Keratinocyte (primary cell): ENCODE measurements at regions not wholly inside any gene's neighbourhood (a gene's known extent, or its start where the extent isn't known, plus 50 kb on each side); places are given as distances from the start of the nearest gene placed in this dataset.

Experiments
- DNase-seq: peaks from one replicate; pipeline ENCODE4 v3.0.0-alpha.2; 2011; ENCODE audit warnings: low read depth, missing footprints, low spot score
- FAIRE-seq: peaks from 2 replicates; lab custom pipeline; 2011; peaks lifted over from hg19 to GRCh38; lab: Jason Lieb, UNC
- H2AFZ ChIP-seq: 2 replicates; pipeline ENCODE4 v1.6.0; 2012; ENCODE audit warnings: low read length, control low read depth, inconsistent platforms; ENCODE audit not compliant: control insufficient read depth
- H3K27ac ChIP-seq: 2 replicates; pipeline ENCODE4 v1.5.1; 2011; ENCODE audit warnings: low read length; ENCODE audit not compliant: control insufficient read depth, insufficient read depth
- H3K27me3 ChIP-seq: 3 replicates; pipeline ENCODE4 v1.6.0; 2011; ENCODE audit warnings: low read length; ENCODE audit not compliant: control insufficient read depth, insufficient read depth; ENCODE audit errors: extremely low read depth
- H3K36me3 ChIP-seq, 2 experiments: 2 replicates in 1 of 2; 3 replicates in 1 of 2; pipeline ENCODE4 v1.5.1; 2011; ENCODE audit warnings: low read length in 2 of 2, mild to moderate bottlenecking in 1 of 2; ENCODE audit not compliant: control insufficient read depth in 2 of 2, insufficient read depth in 2 of 2; ENCODE audit errors: extremely low read depth in 1 of 2
- H3K4me1 ChIP-seq: 3 replicates; pipeline ENCODE4 v1.5.1; 2011; ENCODE audit warnings: low read length; ENCODE audit not compliant: control insufficient read depth, insufficient read depth; ENCODE audit errors: extremely low read depth
- H3K4me2 ChIP-seq: 3 replicates; pipeline ENCODE4 v1.6.0; 2011; ENCODE audit warnings: low read depth, low read length; ENCODE audit not compliant: control insufficient read depth, insufficient read depth; ENCODE audit errors: extremely low read depth
- H3K4me3 ChIP-seq, 3 experiments: fragments of 200-600 bp in 1 of 3; sonication (generic) in 1 of 3; 2 replicates in 2 of 3; 3 replicates in 1 of 3; pipeline ENCODE4 v1.5.1; 2011 to 2016; ENCODE audit warnings: low read length in 3 of 3, mild to moderate bottlenecking in 3 of 3, control low read depth in 2 of 3, inconsistent platforms in 1 of 3, low read depth in 1 of 3, mixed read lengths in 1 of 3, mixed run types in 1 of 3, moderate library complexity in 1 of 3; ENCODE audit not compliant: control insufficient read depth in 2 of 3, insufficient read depth in 2 of 3; ENCODE audit errors: extremely low read depth in 1 of 3
- H3K79me2 ChIP-seq: 2 replicates; pipeline ENCODE4 v1.6.0; 2012; ENCODE audit warnings: low read length; ENCODE audit not compliant: control insufficient read depth, insufficient read depth
- H3K9ac ChIP-seq: 3 replicates; pipeline ENCODE4 v1.6.0; 2011; ENCODE audit warnings: low read length; ENCODE audit not compliant: control insufficient read depth, insufficient read depth; ENCODE audit errors: extremely low read depth
- H3K9me1 ChIP-seq: 3 replicates; pipeline ENCODE4 v1.6.0; 2011; ENCODE audit warnings: low read length; ENCODE audit not compliant: control insufficient read depth, insufficient read depth; ENCODE audit errors: extremely low read depth
- H3K9me3 ChIP-seq: 2 replicates; pipeline ENCODE4 v1.5.1; 2012; ENCODE audit warnings: low read depth, low read length; ENCODE audit not compliant: control insufficient read depth
- H4K20me1 ChIP-seq: 3 replicates; pipeline ENCODE4 v1.6.0; 2011; ENCODE audit warnings: low read length; ENCODE audit not compliant: control insufficient read depth, insufficient read depth; ENCODE audit errors: extremely low read depth
- EZH2 ChIP-seq: IDR thresholded peaks from one replicate; pipeline ENCODE4 v1.6.1; 2012; ENCODE audit warnings: inconsistent platforms, mild to moderate bottlenecking, low read length, moderate library complexity
- dilution Hi-C: fragments of 300-500 bp; cut with MboI; formaldehyde crosslinking; loops from one replicate; pipeline ENCODE4 v1.7.0; 2020; ENCODE audit warnings: low sequenced_read_pairs; ENCODE audit not compliant: extremely low pct_ligation_motif_present
- TF ChIP-seq, protein P1 (sequence below), 3 experiments: IDR thresholded peaks in 1 of 3; conservative IDR thresholded peaks in 1 of 3; optimal IDR thresholded peaks in 1 of 3; 2 replicates in 2 of 3; 3 replicates in 1 of 3; pipeline versions ENCODE3 to v1.5.1; 2011; ENCODE audit warnings: low read length in 3 of 3, mild to moderate bottlenecking in 3 of 3, moderate library complexity in 2 of 3, control low read depth in 1 of 3, inconsistent platforms in 1 of 3; ENCODE audit not compliant: insufficient read depth in 2 of 3; ENCODE audit errors: extremely low read depth in 1 of 3

- Histone ChIP-seq H2AFZ (no peak overlapping the region), H3K4me1 (no peaks in the 10 kb centered on the region), H3K36me3 (no peaks in the 10 kb centered on the region), H4K20me1 (no peaks in the 10 kb centered on the region), H3K79me2 (no peaks in the 10 kb centered on the region), H3K4me2 (no peak overlapping the region), H3K9me3 (no peaks in the 10 kb centered on the region), H3K27ac (no peak overlapping the region), H3K4me3 (no peak overlapping the region), H3K9ac (no peak overlapping the region), H3K27me3 (no peaks in the 10 kb centered on the region), H3K9me1 (no peaks in the 10 kb centered on the region)
- no peak for FAIRE-seq
- TF ChIP-seq EZH2: no peak
- TF ChIP-seq, protein P1, sequence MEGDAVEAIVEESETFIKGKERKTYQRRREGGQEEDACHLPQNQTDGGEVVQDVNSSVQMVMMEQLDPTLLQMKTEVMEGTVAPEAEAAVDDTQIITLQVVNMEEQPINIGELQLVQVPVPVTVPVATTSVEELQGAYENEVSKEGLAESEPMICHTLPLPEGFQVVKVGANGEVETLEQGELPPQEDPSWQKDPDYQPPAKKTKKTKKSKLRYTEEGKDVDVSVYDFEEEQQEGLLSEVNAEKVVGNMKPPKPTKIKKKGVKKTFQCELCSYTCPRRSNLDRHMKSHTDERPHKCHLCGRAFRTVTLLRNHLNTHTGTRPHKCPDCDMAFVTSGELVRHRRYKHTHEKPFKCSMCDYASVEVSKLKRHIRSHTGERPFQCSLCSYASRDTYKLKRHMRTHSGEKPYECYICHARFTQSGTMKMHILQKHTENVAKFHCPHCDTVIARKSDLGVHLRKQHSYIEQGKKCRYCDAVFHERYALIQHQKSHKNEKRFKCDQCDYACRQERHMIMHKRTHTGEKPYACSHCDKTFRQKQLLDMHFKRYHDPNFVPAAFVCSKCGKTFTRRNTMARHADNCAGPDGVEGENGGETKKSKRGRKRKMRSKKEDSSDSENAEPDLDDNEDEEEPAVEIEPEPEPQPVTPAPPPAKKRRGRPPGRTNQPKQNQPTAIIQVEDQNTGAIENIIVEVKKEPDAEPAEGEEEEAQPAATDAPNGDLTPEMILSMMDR (optimal IDR thresholded peaks at IDR 0.05 in 1 of 3, IDR thresholded peaks at IDR 0.05 in 1 of 3, conservative IDR thresholded peaks at IDR 0.05 in 1 of 3; ENCODE audit: extremely low read depth in 1 of 3, insufficient read depth in 2 of 3, low read length in 3 of 3): no peak
- DNase-seq: no peak
- dilution Hi-C loops: no loop called here
Observed at GRCh38 chr1:238465449-238465848, 574.7 kb upstream of the ZP4 start.

DNA sequence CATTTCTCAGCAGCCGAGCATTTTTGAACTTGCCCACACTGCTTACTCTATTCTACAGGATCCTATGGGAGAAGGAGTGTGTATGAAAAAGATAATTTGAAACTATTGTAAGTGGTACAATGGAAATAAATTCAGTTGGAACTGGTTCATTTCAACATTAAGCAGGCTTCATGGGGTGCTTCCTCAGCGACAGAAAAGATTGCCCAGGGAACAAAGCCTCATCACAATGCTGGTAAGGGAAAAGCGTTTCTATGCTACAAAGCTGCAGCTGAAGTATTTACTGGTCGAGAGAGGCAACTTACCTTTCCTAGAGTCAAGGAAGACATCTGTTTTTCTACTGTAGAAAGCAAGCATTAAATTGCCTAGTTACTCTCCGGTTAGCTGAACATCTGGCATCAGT lies 568.2 kb upstream of the ZP4 start:
- Histone ChIP-seq H3K4me2 (no peak overlapping the region), H3K27me3 (no peaks in the 10 kb centered on the region), H2AFZ (no peak overlapping the region), H3K36me3 (no peaks in the 10 kb centered on the region), H3K79me2 (no peaks in the 10 kb centered on the region), H3K4me3 (no peak overlapping the region), H3K9me3 (no peaks in the 10 kb centered on the region), H3K27ac (no peak overlapping the region), H3K4me1 (no peaks in the 10 kb centered on the region), H3K9me1 (no peaks in the 10 kb centered on the region), H4K20me1 (no peaks in the 10 kb centered on the region), H3K9ac (no peak overlapping the region)
- dilution Hi-C loops: no loop called here
- FAIRE-seq (no peak), DNase-seq (no peak)
- no peak for TF ChIP-seq EZH2
- TF ChIP-seq, protein P1 (optimal IDR thresholded peaks at IDR 0.05 in 1 of 3, IDR thresholded peaks at IDR 0.05 in 1 of 3, conservative IDR thresholded peaks at IDR 0.05 in 1 of 3; ENCODE audit: extremely low read depth in 1 of 3, insufficient read depth in 2 of 3, low read length in 3 of 3): no peak
